ENCODE measurements at regions not wholly inside any gene's neighbourhood (a gene's known extent, or its start where the extent isn't known, plus 50 kb on each side); places are given as distances from the start of the nearest gene placed in this dataset.

GRCh38 chr3:170727754-170728153 is 141.9 kb upstream of the SLC7A14 start:
- ChIA-PET POLR2A (no interaction called here), CTCF (no interaction called here)
- WGBS (ENCODE audit: insufficient coverage), result 89% methylated on average over 3 of the region's 3 CpGs
- no peaks in the 10 kb centered on the region for H3K9me3 Mint-ChIP-seq (ENCODE audit: insufficient read depth)
- peaks cover 5% of the 10 kb centered on the region for H3K27me3 Mint-ChIP-seq
- Histone ChIP-seq H3K27ac (ENCODE audit: low read length in 2 of 2) (no peak overlapping the region), H3K9ac (ENCODE audit: low read length) (no peak overlapping the region), H3K36me3 (replicated peaks in 1 of 2; ENCODE audit: control extremely low read depth in 1 of 2, control insufficient read depth in 1 of 2, extremely low read depth in 1 of 2, insufficient read depth in 2 of 2, low read length in 1 of 2) (no peaks in the 10 kb centered on the region), H3K9me3 (ENCODE audit: control extremely low read depth in 1 of 3, control insufficient read depth in 2 of 3, insufficient read depth in 1 of 3, low read length in 2 of 3) (no peaks in the 10 kb centered on the region), H3K27me3 (replicated peaks in 1 of 4; ENCODE audit: control extremely low read depth in 1 of 4, control insufficient read depth in 3 of 4, insufficient read depth in 4 of 4, low read length in 3 of 4) (peaks cover 0 to 3% (median 1%) of the 10 kb centered on the region in 4 experiments), H3K4me1 (ENCODE audit: control insufficient read depth in 2 of 2, insufficient read depth in 2 of 2, low read length in 2 of 2) (no peaks in the 10 kb centered on the region), H4K20me1 (ENCODE audit: control insufficient read depth, insufficient read depth, low read length, poor library complexity, severe bottlenecking) (no peaks in the 10 kb centered on the region), H2AFZ (ENCODE audit: insufficient read depth, low read depth, low read length, poor library complexity, severe bottlenecking) (no peak overlapping the region), H3K4me2 (replicated peaks; ENCODE audit: low read depth, low read length, poor library complexity, severe bottlenecking) (no peak overlapping the region), H3K4me3 (ENCODE audit: control extremely low read depth in 1 of 5, extremely low read depth in 1 of 5, insufficient read depth in 1 of 5, low read depth in 2 of 5, low read length in 4 of 5) (no peak overlapping the region), H3K79me2 (ENCODE audit: control insufficient read depth, insufficient read depth, low read length) (no peaks in the 10 kb centered on the region)
- TF ChIP-seq CTCF (IDR thresholded peaks at IDR 0.05) (no peak), EZH2 (IDR thresholded peaks at IDR 0.05; ENCODE audit: borderline replicate concordance, insufficient read depth, low read depth, low read length, poor library complexity, severe bottlenecking) (no peak)
- no peak overlapping the region for H3K4me3 Mint-ChIP-seq
- intact Hi-C loops (cut with micrococcal nuclease), result no loop called here
- no peak for ATAC-seq (ENCODE audit: low read depth)
- no peak for DNase-seq
- no peaks in the 10 kb centered on the region for H3K4me1 Mint-ChIP-seq
- H3K27ac Mint-ChIP-seq, result no peak overlapping the region

GRCh38 chr3:170726976-170727661 is 141.2 kb upstream of the SLC7A14 start:
- CTCF ChIA-PET, result no interaction called here
- Histone ChIP-seq H3K27me3 (replicated peaks in 1 of 4; ENCODE audit: control extremely low read depth in 1 of 4, control insufficient read depth in 3 of 4, insufficient read depth in 4 of 4, low read length in 3 of 4) (peaks cover 0 to 3% (median 1%) of the 10 kb centered on the region in 4 experiments), H3K4me2 (replicated peaks; ENCODE audit: low read depth, low read length, poor library complexity, severe bottlenecking) (no peak overlapping the region), H3K4me1 (ENCODE audit: control insufficient read depth in 2 of 2, insufficient read depth in 2 of 2, low read length in 2 of 2) (no peaks in the 10 kb centered on the region), H3K79me2 (ENCODE audit: control insufficient read depth, insufficient read depth, low read length) (no peaks in the 10 kb centered on the region), H3K27ac (ENCODE audit: low read length in 2 of 2) (no peak overlapping the region), H3K9ac (ENCODE audit: low read length) (no peak overlapping the region), H2AFZ (ENCODE audit: insufficient read depth, low read depth, low read length, poor library complexity, severe bottlenecking) (no peak overlapping the region), H3K4me3 (ENCODE audit: control extremely low read depth in 1 of 5, extremely low read depth in 1 of 5, insufficient read depth in 1 of 5, low read depth in 2 of 5, low read length in 4 of 5) (no peak overlapping the region), H3K36me3 (replicated peaks in 1 of 2; ENCODE audit: control extremely low read depth in 1 of 2, control insufficient read depth in 1 of 2, extremely low read depth in 1 of 2, insufficient read depth in 2 of 2, low read length in 1 of 2) (no peaks in the 10 kb centered on the region), H3K9me3 (ENCODE audit: control extremely low read depth in 1 of 3, control insufficient read depth in 2 of 3, insufficient read depth in 1 of 3, low read length in 2 of 3) (no peaks in the 10 kb centered on the region), H4K20me1 (ENCODE audit: control insufficient read depth, insufficient read depth, low read length, poor library complexity, severe bottlenecking) (no peaks in the 10 kb centered on the region)
- ATAC-seq (ENCODE audit: low read depth) (no peak), DNase-seq (no peak)
- H3K4me3 Mint-ChIP-seq, result no peak overlapping the region
- peaks cover 3% of the 10 kb centered on the region for H3K27me3 Mint-ChIP-seq
- TF ChIP-seq CTCF (IDR thresholded peaks at IDR 0.05), result no peak
- TF ChIP-seq EZH2 (IDR thresholded peaks at IDR 0.05; ENCODE audit: borderline replicate concordance, insufficient read depth, low read depth, low read length, poor library complexity, severe bottlenecking), result no peak
- intact Hi-C loops (cut with micrococcal nuclease), result no loop called here
- no peak overlapping the region for H3K27ac Mint-ChIP-seq
- H3K9me3 Mint-ChIP-seq (ENCODE audit: insufficient read depth), result no peaks in the 10 kb centered on the region
- WGBS (ENCODE audit: insufficient coverage), result 32% methylated on average over 2 of the region's 2 CpGs
- no peaks in the 10 kb centered on the region for H3K4me1 Mint-ChIP-seq
- POLR2A ChIA-PET, result no interaction called here
